ENCODE measurements at regions not wholly inside any gene's neighbourhood (a gene's known extent, or its start where the extent isn't known, plus 50 kb on each side); places are given as distances from the start of the nearest gene placed in this dataset.

- TF ChIP-seq CTCF (IDR thresholded peaks at IDR 0.05): no peak
- no peak for TF ChIP-seq POLR2A (IDR thresholded peaks at IDR 0.05)
- TF ChIP-seq POLR2AphosphoS5 (IDR thresholded peaks at IDR 0.05): no peak
Observed at GRCh38 chr6:56786256-56786655, 143.6 kb upstream of the DST start.
